ENCODE measurements at regions not wholly inside any gene's neighbourhood (a gene's known extent, or its start where the extent isn't known, plus 50 kb on each side); places are given as distances from the start of the nearest gene placed in this dataset.

- TF ChIP-seq CTCF (conservative IDR thresholded peaks at IDR 0.05; ENCODE audit: low read depth, low read length): no peak
- H3K27ac ChIP-seq (ENCODE audit: low read depth, low read length, poor library complexity, severe bottlenecking): no peak overlapping the region
- ChIA-PET CTCF (no interaction called here), POLR2A (ENCODE audit: low non-redundant PET) (no interaction called here)
- H3K4me3 ChIP-seq (ENCODE audit: low read depth, low read length, poor library complexity, severe bottlenecking): no peak overlapping the region
- BruUV-seq (replicated peaks): no TSS peak
- no peaks in the 10 kb centered on the region for H3K4me1 ChIP-seq (ENCODE audit: insufficient read depth, low read length, poor library complexity, severe bottlenecking)
- no peaks in the 10 kb centered on the region for H3K36me3 ChIP-seq (ENCODE audit: insufficient read depth, low read length, poor library complexity, severe bottlenecking)
- no peaks in the 10 kb centered on the region for H3K9me3 ChIP-seq (ENCODE audit: low read depth, low read length, poor library complexity, severe bottlenecking)
- DNase-seq (ENCODE audit: low spot score): no peak
- H3K27me3 ChIP-seq (replicated peaks; ENCODE audit: insufficient read depth, low read depth, low read length, poor library complexity): peaks cover 26% of the 10 kb centered on the region
- intact Hi-C loops (cut with micrococcal nuclease; ENCODE audit: unreplicated experiment): no loop called here
These were observed 100.9 kb upstream of the NKX1-1 start for GRCh38 chr4:1506956-1507721.

- DNase-seq (ENCODE audit: low spot score): no peak
- POLR2A ChIA-PET (ENCODE audit: low non-redundant PET): no interaction called here
- no peaks in the 10 kb centered on the region for H3K36me3 ChIP-seq (ENCODE audit: insufficient read depth, low read length, poor library complexity, severe bottlenecking)
- peaks cover 26% of the 10 kb centered on the region for H3K27me3 ChIP-seq (replicated peaks; ENCODE audit: insufficient read depth, low read depth, low read length, poor library complexity)
- BruUV-seq (replicated peaks): no TSS peak
- no peaks in the 10 kb centered on the region for H3K4me1 ChIP-seq (ENCODE audit: insufficient read depth, low read length, poor library complexity, severe bottlenecking)
- H3K27ac ChIP-seq (ENCODE audit: low read depth, low read length, poor library complexity, severe bottlenecking): no peak overlapping the region
- intact Hi-C loops (cut with micrococcal nuclease; ENCODE audit: unreplicated experiment): no loop called here
- no peak overlapping the region for H3K4me3 ChIP-seq (ENCODE audit: low read depth, low read length, poor library complexity, severe bottlenecking)
- CTCF ChIA-PET: interaction anchor here (0.7 kb wide), 1 partner anchor 47 kb away, joined by 12 read pairs; no protein-coding TSS in a partner anchor
- TF ChIP-seq EZH2 (IDR thresholded peaks at IDR 0.05; ENCODE audit: borderline replicate concordance, low read depth, low read length, poor library complexity, severe bottlenecking) (no peak), CTCF (conservative IDR thresholded peaks at IDR 0.05; ENCODE audit: low read depth, low read length) (no peak)
- H3K9me3 ChIP-seq (ENCODE audit: low read depth, low read length, poor library complexity, severe bottlenecking): no peaks in the 10 kb centered on the region
These were observed 99.5 kb upstream of the NKX1-1 start for GRCh38 chr4:1505511-1506460.

- BruUV-seq (replicated peaks): no TSS peak
- ChIA-PET POLR2A (ENCODE audit: low non-redundant PET) (no interaction called here), CTCF (no interaction called here)
- Histone ChIP-seq H3K4me3 (ENCODE audit: low read depth, low read length, poor library complexity, severe bottlenecking) (no peak overlapping the region), H3K27me3 (replicated peaks; ENCODE audit: insufficient read depth, low read depth, low read length, poor library complexity) (peaks cover 26% of the 10 kb centered on the region), H3K9me3 (ENCODE audit: low read depth, low read length, poor library complexity, severe bottlenecking) (no peaks in the 10 kb centered on the region), H3K36me3 (ENCODE audit: insufficient read depth, low read length, poor library complexity, severe bottlenecking) (no peaks in the 10 kb centered on the region), H3K4me1 (ENCODE audit: insufficient read depth, low read length, poor library complexity, severe bottlenecking) (no peaks in the 10 kb centered on the region), H3K27ac (ENCODE audit: low read depth, low read length, poor library complexity, severe bottlenecking) (no peak overlapping the region)
- intact Hi-C loops (cut with micrococcal nuclease; ENCODE audit: unreplicated experiment): no loop called here
- DNase-seq (ENCODE audit: low spot score): no peak
- TF ChIP-seq EZH2 (IDR thresholded peaks at IDR 0.05; ENCODE audit: borderline replicate concordance, low read depth, low read length, poor library complexity, severe bottlenecking) (no peak), CTCF (conservative IDR thresholded peaks at IDR 0.05; ENCODE audit: low read depth, low read length) (no peak)
These were observed 98.6 kb upstream of the NKX1-1 start for GRCh38 chr4:1504595-1505500.

Measured in A673 (cell line).